Stimulated activated CD4-positive, alpha-beta T cell treated with anti-CD3 and anti-CD28 coated beads, TNF-alpha, amount 100 ng/mL, for 48 hours (primary cell): ENCODE measurements at regions not wholly inside any gene's neighbourhood (a gene's known extent, or its start where the extent isn't known, plus 50 kb on each side); places are given as distances from the start of the nearest gene placed in this dataset.

Source experiments
- DNase-seq, 3 donors: peaks; one replicate each; pipeline ENCODE4 v3.0.0-alpha.2; 2020; ENCODE audit warnings: low read depth in 3 of 3

DNA sequence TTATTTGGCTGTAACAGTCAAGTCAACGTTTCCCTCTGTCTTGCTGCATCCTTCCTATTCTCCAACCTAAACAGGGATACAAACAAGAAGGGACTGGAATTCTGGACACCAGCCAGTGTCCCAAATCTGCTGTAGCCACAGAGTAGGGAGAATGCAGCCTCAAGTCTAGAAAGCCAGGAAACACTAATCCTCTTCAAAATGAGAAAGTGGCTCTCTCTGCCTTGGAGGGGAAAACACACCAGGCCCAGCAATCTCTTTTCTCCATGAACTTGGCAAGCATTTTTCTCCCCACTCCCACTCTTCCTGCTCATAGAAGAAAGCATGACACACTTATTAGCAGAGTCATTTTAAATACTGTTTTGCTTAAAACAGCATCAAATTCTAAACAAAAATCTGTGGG is 781.7 kb downstream of the SQOR start:
- DNase-seq: no peak

DNA sequence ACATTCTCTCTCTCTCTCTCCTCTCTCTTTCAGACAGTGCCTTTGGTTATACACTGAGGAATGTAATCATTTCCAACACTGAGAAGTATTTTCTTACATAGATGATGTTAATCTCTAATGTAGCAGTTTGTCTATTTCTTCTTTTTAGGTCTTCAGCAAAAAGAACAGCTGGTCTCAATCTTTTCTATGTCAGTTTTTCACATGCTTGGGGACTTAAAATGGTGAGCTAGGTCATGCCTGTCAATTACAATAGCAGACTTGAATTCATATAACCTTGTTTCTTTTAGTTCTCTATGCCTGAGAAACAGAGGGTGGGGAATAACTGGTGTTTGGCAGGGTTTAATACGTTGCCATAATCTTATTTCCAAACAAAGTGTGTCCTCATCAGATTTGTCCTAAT is 786.2 kb downstream of the SQOR start:
- DNase-seq: no peak

DNA sequence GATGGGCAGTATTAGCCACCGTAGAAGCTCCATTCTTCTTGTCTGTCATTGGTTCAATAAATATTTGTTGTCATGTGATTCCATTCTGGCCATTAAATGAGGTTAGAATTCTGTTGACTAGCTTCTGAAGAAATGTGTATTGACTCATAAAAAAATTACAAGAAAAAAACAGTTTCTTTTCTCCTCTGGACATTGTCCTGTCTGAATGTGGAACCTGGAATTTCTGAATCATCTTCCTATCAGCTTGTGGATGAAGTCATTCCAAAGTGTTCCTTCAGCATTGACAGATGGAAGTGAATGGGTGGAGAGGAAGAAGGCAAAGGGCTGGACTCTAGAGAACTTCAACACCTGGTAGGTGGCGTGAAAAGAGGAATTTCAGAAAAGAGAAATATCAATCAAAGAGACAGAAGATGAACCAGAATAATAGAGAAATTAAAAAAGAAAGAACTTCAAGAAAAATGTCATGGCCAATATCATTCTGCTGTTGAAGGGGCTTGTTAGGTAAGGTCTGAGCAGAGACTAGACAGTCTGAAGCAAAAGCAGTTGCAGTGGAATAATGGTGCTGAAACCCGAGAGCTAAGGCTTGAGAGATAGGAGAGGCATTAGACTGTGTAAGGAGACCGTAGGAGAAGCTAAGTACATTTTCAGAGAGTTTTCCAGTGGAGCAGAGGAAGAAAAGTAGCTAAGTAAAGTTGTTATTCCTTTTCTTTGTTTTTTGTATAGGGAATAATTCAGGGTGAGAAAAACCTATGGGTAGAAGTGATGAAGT is 806.6 kb downstream of the SQOR start:
- DNase-seq: no peak

DNA sequence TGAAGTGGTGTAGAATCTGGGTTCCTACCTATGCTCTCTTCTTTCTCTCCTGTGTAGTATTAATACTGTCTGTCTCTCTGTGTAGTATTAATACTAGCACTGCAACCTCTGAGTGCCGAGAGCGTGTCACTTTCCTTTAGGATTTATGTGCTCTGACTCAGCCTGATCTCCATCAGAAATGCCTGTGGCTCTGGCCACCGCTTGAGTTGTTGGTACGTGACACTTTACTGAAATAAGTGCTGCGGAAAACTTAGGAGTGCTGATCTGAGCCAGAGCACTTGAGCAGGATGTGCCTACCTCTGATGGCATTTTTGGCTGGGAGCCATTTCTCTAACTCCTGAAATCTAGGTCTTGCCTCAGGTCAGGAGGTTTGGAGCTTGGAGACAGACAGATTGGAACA is 807.4 kb downstream of the SQOR start:
- no peak for DNase-seq

DNA sequence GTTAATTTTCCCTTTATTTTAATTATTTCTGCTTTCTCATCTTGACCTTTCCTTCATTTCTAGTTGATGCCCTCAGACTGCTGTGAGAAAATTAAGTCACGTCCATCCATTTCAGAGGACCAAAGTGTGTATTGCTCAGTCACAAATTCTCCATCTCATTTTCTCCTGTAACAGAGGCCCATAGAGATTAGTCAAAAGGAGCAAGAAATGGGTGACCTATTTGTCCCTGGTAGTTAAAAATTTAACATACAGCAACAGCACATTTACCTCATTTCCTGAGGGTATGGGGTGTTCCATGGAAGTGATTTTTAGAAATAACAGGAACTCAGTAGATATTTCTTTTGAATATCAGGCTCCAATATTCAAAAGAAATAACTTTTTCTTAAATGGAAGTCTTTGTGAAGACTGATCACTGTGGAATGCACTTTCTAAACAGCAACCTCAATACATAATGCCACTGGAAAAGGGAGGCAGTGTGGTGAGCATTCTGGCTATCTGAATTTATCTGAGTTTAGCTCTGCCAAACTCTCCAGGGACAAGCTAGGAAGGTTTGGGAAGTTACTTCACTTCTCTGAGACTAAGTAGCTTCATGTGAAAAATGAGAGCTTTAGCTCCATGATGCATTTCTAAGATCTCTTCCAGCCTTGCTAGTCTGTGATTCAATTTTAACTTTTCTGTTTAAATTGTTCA is 808.2 kb downstream of the SQOR start:
- DNase-seq: no peak

DNA sequence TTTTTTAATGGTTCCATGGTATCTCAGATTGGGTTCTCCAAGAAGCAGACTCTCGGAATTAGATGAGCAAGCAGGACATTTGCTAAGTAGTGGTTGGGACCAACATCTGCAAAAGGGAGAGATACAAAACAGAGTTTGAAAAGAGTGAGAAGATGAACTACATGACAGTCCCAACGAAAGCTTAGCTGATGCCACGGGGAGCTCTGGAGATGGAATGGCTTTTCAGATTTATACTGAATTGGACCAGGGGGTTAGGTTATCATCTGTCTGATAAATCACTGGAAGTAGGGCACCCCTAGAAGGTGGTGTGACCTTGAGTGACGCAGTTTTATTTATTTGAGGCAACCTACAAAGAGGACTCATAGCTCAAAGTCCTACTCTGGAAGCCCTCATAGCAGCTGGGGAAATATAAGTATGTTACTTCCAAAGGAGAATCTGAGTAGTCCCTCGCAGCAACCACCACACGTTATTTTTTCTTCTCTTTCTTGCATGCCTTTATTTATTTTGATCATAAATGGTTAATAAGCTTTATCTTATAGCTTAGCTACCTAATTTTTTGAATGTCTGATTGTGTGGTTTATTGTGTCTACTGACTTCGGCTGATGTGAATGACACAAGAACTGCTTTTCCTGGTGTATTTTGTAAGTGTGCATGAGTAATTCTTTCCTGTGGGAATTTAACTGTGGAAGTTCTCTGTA is 815.4 kb downstream of the SQOR start:
- DNase-seq: no peak

DNA sequence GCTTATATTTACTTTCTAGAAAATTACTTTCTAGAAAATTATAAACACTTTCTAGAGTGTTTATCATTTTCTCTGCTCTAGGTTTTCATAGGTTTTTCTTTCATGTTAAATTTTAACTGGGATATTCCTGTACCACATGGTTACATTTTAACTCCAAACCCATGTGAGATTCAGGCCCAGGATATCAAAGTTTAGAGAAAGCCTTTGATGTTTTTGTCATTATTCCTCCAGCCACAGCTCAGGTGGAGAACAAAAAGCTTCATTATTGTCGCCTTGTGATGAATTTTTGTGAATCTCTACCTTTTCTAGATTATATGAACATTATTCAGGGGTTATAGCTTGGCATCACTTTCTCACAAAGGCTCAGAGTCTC is 816.0 kb downstream of the SQOR start:
- no peak for DNase-seq

DNA sequence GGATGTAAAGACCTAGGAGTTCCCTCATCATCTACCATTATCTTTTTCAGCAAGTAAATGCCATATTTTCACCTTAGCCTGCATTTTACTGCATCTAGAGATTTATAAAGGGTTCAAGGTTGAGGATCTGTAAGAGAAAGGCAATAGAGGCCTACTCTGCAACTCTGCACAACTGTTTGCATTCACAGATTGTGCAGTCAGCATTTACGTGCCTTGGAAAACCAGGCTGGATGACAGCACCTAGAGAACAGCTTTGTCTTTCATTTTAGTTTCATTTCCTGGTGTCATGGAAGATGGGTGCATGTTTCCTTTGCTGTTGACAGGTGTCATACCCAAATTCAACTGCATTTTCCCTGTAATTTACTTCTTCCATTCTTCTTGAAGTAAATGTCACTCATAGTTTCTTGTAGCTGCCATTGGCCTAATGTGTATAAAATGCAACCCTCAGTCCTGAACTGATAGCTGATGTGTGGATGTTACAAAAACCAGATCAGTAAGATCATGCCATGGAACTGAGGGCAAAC is 817.5 kb downstream of the SQOR start:
- no peak for DNase-seq

DNA sequence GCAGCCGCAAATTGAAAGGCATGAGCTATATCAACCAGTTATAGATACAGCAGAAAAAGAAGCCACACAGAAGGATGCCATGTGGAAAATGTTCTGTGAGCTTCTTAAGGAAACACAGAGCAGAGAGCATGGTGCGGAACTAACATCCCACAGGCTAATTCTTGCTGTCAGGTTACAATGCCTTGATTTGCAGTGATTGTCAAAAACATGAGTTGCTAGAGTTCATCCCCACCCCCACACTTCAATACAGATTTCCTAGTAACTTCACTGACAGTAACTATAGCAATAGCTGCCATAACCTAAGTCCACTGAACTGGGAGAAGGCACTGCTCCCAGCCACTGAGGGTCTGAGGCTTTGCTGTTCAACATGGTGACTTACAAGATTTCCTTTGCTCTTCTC is 821.6 kb downstream of the SQOR start:
- no peak for DNase-seq

DNA sequence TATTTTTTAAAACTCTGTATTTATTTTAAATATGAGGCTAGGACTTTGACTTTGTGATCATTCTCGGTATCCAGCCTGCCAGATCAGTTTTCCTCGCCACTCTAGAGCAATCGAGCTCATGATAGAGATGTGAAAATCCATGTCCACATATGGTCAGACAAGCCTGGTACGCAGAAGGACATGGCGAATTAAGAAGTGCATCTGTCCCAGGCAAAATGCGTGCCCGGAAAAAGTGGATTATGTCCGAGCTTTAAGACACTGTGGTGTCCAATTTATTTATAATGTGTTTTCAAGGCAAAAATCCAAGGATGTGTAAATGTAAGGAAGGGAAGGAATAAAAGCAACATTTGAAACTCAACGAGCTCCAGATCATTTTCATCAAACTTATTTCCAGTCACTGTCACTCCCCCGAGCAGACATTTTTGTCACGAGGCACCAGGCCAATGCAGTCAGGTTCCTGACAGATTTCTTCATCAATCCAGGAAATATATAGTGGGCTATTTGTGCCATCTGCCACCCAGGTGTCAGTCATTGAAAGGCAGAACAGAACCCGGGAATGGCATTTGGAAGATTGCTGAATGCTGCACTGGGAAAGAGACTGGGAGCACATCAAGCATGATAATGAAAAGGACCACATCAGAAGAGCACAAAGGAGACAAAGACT is 825.7 kb downstream of the SQOR start:
- no peak for DNase-seq

DNA sequence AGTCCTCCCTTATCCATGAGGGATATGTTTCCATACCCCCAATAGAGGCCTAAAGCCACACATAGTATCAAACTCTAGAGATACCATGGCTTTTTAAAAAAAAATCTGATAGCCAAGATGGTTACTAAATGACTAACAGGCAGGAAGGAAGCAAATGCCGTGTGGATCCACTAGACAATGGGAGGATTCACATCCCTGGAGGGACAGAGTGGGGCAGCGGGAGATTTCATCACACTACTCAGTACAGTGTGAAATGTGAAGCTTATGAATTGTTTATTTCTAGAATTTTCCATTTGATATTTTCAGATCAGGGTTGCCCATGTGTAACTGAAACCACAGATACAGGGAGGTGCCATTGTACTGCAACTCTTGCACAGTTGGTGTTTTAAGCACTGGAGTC is 826.6 kb downstream of the SQOR start:
- DNase-seq: no peak

DNA sequence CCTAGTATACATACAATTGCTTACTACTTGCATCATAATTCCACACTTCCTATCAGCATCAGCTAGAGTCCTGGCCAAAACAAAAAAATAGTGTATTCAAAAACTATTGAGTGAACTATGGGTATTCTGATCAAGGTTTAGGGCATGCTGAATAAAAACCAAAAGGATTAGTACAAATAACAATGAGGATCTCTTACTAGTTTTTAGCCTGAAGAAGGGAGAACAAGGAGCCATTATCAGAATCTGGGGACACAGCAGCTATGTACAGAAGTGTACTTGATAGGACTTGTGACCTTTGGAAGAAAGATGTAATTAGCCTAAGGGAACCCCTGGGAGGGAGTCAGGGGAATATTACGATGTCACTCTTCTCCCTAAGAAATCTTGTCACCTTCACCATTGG is 832.2 kb downstream of the SQOR start:
- DNase-seq: no peak

DNA sequence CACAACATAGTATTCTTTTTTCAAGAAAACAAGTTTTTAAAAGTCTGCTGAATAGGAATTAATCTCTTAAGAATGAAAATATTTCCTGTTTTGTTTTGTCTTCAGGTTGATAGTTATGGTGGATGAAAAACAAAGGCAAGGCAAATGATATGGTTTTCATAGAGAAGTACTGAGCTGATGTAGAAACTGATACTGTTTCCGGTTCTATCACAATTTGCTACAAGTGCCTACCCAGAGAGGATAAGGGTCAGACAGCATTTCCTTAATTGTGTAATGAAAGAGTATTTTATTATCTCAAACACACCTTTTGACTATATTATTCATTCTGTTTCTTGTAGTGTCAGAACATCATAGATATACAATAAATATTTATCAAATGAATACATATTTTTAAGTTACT is 836.3 kb downstream of the SQOR start:
- DNase-seq: no peak

DNA sequence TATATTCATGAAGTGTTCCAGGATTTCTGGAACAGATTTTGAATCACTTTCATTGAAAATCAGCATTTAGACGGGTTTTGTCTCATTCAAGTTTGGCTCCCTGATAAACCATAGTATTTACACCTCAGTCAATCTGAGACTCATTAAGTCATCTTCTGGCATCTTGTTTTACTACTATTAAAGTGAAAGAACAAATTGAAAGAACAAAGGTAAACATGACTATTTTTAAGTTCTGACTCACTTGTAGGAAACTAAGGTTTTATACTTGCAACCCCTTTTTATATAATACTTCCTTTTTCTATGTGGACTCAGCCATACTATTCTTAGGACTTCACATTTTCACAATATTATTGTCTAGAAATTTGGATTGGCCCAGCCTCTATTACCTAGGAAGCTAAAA is 854.4 kb downstream of the SQOR start:
- DNase-seq: no peak

DNA sequence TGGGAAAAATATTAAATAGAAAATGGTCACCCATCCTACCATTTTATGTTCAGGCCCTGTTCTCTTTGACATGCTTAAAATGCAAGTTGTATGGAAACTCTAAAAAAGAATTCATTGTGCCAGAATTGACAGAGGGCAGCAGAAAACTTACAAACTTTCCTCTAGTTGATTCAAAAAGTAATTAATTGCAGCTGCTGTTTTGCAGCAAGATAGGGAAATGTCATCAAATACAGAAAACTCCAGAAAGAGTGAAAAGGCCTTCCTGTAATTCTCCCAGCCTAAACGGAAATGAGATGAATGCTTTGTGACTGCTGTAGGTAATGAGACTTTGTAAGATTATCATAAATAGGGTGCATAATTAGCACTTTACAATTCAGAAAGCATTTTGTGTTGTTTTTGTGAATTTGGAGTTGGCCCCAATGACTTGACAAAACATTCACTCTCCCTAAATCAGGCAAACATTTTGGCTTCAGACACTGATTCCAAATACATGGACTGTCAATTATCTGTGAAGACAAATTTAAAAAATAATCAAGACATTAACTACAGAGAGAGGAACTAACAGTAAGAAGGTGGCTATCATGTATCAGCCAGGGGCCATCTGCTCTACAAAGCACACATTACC is 861.8 kb downstream of the SQOR start:
- no peak for DNase-seq

DNA sequence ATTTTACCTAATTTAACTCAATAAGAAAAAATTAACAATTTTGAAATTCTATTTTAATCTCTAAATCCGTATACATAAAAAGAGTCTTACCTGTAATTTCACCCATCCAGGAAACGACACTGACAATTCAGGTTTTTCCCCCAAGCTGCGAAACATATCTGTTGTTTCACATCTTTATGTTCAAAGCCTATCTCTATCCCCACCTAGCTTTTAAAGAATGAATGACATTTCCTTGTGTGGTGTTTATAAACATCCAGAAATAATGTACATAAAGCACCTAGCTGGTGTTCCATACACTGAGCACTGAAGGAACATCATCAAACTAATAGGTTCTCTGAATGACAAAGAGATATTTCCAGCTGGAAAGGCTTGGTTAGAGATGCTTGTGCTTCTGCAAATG is 867.8 kb downstream of the SQOR start:
- no peak for DNase-seq

DNA sequence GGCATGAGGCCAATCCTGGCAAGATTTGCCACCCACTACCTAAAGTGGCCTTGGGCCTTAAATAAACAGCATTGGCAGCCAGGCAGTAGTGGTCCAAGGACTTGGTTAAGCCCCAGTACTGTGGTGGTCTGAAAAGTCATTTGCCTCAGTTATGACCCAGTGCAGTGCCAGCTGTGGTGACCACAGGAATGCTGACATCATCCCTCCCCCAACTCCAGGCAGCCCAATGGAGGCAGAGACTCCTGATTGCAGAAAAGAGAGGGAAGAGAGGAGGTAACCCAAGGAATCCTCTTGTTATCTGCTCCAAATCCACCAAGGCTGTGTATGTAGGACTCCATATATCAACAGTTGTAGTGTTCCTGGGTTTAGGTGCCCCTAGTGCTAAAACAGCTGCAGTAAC is 883.6 kb downstream of the SQOR start:
- no peak for DNase-seq

DNA sequence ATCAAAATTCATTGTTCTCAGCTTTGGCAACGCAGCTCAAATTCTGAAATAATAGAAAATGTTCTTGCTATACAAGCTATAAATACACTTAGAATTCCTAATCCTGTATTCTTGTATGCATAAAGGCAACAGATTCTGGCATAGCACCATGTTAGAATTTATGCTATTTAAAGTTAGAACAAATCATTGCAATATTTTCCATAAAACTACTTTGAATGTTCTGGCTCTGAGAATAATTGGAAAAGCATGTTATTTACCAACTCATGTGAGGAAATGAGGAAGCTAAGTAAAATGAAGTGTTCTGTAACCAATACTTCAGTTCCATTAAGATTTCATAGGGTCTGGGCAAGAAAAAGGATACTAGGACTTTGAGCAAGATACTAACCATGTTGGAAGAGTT is 888.9 kb downstream of the SQOR start:
- no peak for DNase-seq

DNA sequence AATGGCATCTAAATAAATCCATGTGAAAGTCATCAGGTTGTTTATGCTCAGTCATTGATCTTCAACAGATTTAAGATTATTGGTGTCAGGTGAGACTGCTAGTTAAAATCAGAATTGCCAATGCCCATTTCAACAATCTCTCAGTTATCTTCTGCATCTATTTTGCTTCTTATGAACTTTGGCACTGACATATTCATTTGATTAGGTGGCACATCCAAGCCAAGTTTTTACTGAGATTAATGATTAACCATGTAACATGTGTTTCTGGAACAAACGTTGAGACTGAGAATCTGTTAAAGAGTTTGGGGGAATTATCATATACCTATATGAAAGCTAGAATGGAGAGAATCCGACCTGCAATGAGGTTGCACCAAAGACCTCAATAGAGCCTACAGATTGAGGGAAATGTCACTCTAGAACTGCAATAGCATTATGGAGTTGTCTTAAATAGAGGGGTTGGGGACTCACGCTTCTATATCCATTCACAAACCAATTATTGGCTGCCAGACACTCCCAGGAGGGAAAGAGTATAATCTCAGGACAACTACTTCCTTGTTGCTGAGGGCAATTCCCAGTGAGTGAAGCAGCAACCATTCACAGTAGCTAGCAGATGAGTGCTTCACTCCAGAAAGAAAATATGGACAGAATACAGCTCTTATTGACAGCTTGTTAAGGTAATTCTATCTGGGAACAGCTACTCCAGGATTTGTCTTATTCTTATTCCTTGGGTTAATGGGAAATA is 891.3 kb downstream of the SQOR start:
- no peak for DNase-seq

DNA sequence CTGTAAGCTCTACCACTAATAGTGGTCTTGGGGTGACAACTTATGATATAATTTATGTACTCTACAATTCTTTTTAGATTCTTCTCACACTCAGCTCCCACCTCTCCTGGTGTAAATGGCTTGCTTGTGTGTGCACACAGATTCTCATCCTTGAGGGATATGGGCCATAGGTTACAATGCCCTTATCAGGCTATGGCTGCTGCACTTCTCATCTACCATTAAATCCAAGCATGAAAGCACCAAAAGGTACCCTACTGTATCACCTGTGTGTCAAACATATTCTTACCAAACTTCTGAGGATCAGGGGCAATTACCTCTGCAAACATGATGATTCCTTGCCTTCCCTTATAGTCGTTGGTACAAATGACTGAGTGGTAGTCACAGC is 891.9 kb downstream of the SQOR start:
- DNase-seq: no peak

DNA sequence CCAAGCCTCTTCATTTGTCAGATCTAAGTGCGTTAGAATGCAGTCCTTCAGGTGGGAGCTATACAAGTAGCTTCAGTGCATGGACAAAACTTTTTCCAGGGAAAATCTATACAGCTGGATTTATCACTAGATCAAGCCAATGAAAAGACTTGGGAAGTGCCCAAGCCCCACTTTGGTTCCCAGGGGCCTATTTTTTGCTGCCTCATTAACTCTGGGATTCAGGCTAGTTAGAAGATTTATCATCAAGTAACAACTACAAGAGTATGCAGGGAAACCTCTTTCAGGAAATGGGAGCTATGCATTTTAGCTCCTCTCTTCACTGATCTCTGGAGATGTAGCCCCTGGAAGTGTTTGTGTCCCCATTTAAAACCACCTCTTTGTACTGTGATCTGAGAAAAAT is 908.8 kb downstream of the SQOR start:
- no peak for DNase-seq
